Thyroid gland (tissue), 4 donors: ENCODE measurements at regions not wholly inside any gene's neighbourhood (a gene's known extent, or its start where the extent isn't known, plus 50 kb on each side); places are given as distances from the start of the nearest gene placed in this dataset.

Experiments used
- DNase-seq, 2 donors: peaks; one replicate each; pipeline ENCODE4 v3.0.0-alpha.2; 2019
- H3K27ac ChIP-seq, 3 donors: fragments of 200-600 bp; sonication (generic); 1 replicate in 2 of 3; 2 replicates in 1 of 3; pipeline ENCODE4 v1.5.1; 2016 to 2019; ENCODE audit warnings: mild to moderate bottlenecking in 1 of 3, moderate library complexity in 1 of 3
- H3K27me3 ChIP-seq: fragments of 200-600 bp; sonication (generic); one replicate; pipeline ENCODE4 v1.5.1; 2019
- H3K36me3 ChIP-seq, 2 donors: fragments of 200-600 bp; sonication (generic); one replicate each; pipeline ENCODE4 v1.5.1; 2016 to 2019
- H3K4me1 ChIP-seq, 2 donors: fragments of 200-600 bp; sonication (generic); one replicate each; pipeline ENCODE4 v1.5.1; 2017 to 2019
- H3K4me3 ChIP-seq, 3 donors: fragments of 200-600 bp; sonication (generic); replicated peaks in 1 of 3; 1 replicate in 2 of 3; 2 replicates in 1 of 3; pipeline ENCODE4 v1.5.1; 2016; ENCODE audit warnings: mild to moderate bottlenecking in 1 of 3
- H3K9me3 ChIP-seq: fragments of 200-600 bp; sonication (generic); one replicate; pipeline ENCODE4 v1.5.1; 2017
- POLR2A ChIP-seq, 2 donors: fragments of 450-650 bp; IDR thresholded peaks; one replicate each; pipeline ENCODE4 v1.6.1; 2017; ENCODE audit warnings: antibody characterized with exemption in 2 of 2, mild to moderate bottlenecking in 2 of 2, moderate library complexity in 1 of 2
- WGBS, 2 donors: methylation state at CpG; one replicate each; pipeline ENCODE4 v1.1.5; 2017; 5-methylcytosine and 5-hydroxymethylcytosine counted together
- intact Hi-C: fragments of 100-400 bp; cut with DNase I; formaldehyde crosslinking; loops from one replicate; pipeline ENCODE4 v1.15.1; 2023
- TF ChIP-seq, protein P1 (sequence below), 6 experiments: fragments of 200-600 bp in 3 of 6; fragments of 450-650 bp in 3 of 6; sonication (generic) in 3 of 6; IDR thresholded peaks; one replicate each; pipeline ENCODE4 v1.5.1; 2016 to 2019; ENCODE audit warnings: antibody characterized with exemption in 6 of 6, mild to moderate bottlenecking in 2 of 6, inconsistent platforms in 1 of 6, moderate library complexity in 1 of 6

DNA sequence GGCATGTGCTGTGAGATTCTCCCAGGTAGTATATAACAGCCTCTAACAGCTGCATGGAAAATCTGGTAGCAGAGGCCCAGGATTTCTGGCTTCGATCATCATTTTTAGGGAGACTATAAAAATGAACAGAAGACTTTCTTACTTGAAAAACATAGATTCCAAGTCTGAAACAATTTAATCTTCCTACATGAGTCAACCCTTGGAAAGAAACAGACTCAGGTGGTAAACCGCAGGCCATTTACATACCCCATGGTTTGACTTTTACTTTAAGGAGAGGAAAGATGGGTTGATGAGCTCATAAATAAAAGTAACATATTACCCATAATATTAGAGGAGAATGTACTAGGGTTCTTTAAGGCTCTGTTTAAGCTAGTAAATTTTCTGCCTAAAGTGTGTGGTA, 121.6 kb downstream of the CYSLTR2 start:
- TF ChIP-seq, protein P1, sequence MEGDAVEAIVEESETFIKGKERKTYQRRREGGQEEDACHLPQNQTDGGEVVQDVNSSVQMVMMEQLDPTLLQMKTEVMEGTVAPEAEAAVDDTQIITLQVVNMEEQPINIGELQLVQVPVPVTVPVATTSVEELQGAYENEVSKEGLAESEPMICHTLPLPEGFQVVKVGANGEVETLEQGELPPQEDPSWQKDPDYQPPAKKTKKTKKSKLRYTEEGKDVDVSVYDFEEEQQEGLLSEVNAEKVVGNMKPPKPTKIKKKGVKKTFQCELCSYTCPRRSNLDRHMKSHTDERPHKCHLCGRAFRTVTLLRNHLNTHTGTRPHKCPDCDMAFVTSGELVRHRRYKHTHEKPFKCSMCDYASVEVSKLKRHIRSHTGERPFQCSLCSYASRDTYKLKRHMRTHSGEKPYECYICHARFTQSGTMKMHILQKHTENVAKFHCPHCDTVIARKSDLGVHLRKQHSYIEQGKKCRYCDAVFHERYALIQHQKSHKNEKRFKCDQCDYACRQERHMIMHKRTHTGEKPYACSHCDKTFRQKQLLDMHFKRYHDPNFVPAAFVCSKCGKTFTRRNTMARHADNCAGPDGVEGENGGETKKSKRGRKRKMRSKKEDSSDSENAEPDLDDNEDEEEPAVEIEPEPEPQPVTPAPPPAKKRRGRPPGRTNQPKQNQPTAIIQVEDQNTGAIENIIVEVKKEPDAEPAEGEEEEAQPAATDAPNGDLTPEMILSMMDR (IDR thresholded peaks at IDR 0.05): no peak
- TF ChIP-seq POLR2A (IDR thresholded peaks at IDR 0.05): no peak
- intact Hi-C loops: loop anchor here (10.0 kb wide), 1 partner anchor 440 kb away; no protein-coding TSS in a partner anchor
- H3K27ac ChIP-seq: no peak overlapping the region
- H3K27me3 ChIP-seq: no peaks in the 10 kb centered on the region
- H3K9me3 ChIP-seq: no peaks in the 10 kb centered on the region
- WGBS, 2 donors: 91 to 94% methylated on average over 2 of the region's 2 CpGs
- H3K4me3 ChIP-seq: no peak overlapping the region
- no peaks in the 10 kb centered on the region for H3K4me1 ChIP-seq
- no peak for DNase-seq
- no peaks in the 10 kb centered on the region for H3K36me3 ChIP-seq

DNA sequence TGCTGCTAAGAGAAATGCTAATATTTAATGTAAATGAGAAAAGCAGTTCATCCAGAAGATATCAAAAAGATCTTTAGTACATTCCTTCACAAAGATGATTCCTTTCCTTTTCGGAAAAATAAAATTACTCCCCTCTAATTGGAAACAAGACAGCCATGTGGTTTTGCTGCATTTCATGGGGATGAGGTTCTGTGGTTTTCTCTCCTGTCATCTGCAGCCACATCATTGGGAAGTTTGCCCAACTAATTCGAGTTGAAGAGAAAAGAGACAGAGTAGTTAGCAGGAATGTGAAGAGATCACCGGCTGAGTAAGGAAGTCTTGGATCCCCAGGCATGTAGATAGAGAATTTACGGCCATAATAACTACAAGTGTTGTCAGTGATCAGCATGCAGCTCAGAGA, 122.1 kb downstream of the CYSLTR2 start:
- H3K36me3 ChIP-seq: no peaks in the 10 kb centered on the region
- H3K9me3 ChIP-seq: no peaks in the 10 kb centered on the region
- no peaks in the 10 kb centered on the region for H3K4me1 ChIP-seq
- no peaks in the 10 kb centered on the region for H3K27me3 ChIP-seq
- DNase-seq: no peak
- no peak overlapping the region for H3K27ac ChIP-seq
- TF ChIP-seq, protein P1 (IDR thresholded peaks at IDR 0.05): no peak
- TF ChIP-seq POLR2A (IDR thresholded peaks at IDR 0.05): no peak
- WGBS, 2 donors: 63 to 72% methylated on average over 4 of the region's 4 CpGs
- intact Hi-C loops: loop anchor here (10.0 kb wide), 1 partner anchor 441 kb away; no protein-coding TSS in a partner anchor
- H3K4me3 ChIP-seq: no peak overlapping the region

GRCh38 chr13:48776401-48776800, 122.7 kb downstream of the CYSLTR2 start:
- no peaks in the 10 kb centered on the region for H3K36me3 ChIP-seq
- H3K27ac ChIP-seq: no peak overlapping the region
- no peak for DNase-seq
- H3K4me1 ChIP-seq: no peaks in the 10 kb centered on the region
- WGBS, 2 donors: 95 to 98% methylated on average over 1 of the region's 1 CpG
- no peaks in the 10 kb centered on the region for H3K27me3 ChIP-seq
- intact Hi-C loops: loop anchor here (10.0 kb wide), 1 partner anchor 442 kb away; no protein-coding TSS in a partner anchor
- H3K9me3 ChIP-seq: no peaks in the 10 kb centered on the region
- TF ChIP-seq, protein P1 (IDR thresholded peaks at IDR 0.05): no peak
- no peak for TF ChIP-seq POLR2A (IDR thresholded peaks at IDR 0.05)
- H3K4me3 ChIP-seq: no peak overlapping the region

DNA sequence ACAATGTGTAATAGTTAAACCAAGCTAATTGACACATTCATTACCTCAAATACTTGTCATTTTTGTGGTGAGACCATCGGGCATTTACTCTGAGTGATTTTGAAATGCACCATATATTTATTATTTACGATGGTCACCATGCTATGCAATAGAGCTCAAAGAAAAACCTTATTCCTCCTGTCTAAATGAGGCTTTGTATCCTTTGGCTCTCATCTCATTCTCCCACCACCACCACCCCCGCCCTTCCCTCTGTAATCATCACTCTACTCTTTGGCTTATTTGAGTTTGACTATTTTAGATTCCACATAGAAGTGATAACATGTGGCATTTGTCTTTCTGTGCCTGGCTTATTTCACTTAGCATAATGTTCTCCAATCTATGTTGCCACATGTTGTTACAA, 124.9 kb downstream of the CYSLTR2 start:
- 83 to 85% methylated on average over 3 of the region's 3 CpGs for WGBS, 2 donors
- Histone ChIP-seq H3K27me3 (no peaks in the 10 kb centered on the region), H3K4me3 (no peak overlapping the region), H3K27ac (no peak overlapping the region), H3K4me1 (no peaks in the 10 kb centered on the region), H3K9me3 (no peaks in the 10 kb centered on the region), H3K36me3 (no peaks in the 10 kb centered on the region)
- TF ChIP-seq, protein P1 (IDR thresholded peaks at IDR 0.05): no peak
- TF ChIP-seq POLR2A (IDR thresholded peaks at IDR 0.05): no peak
- intact Hi-C loops: loop anchor here (10.0 kb wide), 1 partner anchor 444 kb away; no protein-coding TSS in a partner anchor
- DNase-seq: no peak

DNA sequence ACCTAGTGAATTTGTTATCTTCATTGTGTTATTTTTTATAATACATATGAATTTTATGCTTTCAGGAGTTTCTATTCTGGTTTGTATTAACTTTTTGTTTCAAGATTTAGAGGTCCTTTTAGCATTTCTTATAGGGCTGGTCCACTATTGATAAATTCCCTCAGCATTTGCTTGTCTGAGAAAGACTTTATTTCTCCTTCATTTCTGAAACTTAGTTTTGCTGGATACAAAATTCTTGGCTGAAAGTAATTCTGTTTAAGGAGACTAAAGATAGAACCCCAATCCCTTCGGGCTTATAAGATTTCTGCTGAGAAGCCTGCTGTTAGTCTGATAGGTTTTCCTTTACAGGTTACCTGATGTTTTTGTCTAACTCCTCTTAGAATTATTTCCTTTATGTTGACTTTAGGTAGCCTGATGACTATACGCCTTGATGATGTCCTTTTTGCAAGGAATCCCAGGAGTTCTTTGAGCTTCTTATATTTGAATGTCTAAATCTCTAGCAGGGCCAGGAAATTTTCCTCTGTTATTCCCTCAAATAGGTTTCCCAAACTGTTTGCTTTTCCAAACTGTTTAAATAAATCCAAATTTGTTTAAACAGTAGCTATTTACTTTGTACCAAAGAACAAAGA, 127.1 kb downstream of the CYSLTR2 start:
- intact Hi-C loops: no loop called here
- Histone ChIP-seq H3K36me3 (no peaks in the 10 kb centered on the region), H3K9me3 (no peaks in the 10 kb centered on the region), H3K27ac (no peak overlapping the region), H3K4me1 (no peaks in the 10 kb centered on the region), H3K27me3 (no peaks in the 10 kb centered on the region), H3K4me3 (no peak overlapping the region)
- no peak for DNase-seq
- WGBS, 2 donors: 91 to 95% methylated on average over 2 of the region's 2 CpGs
- TF ChIP-seq, protein P1 (IDR thresholded peaks at IDR 0.05): no peak
- TF ChIP-seq POLR2A (IDR thresholded peaks at IDR 0.05): no peak
